ENCODE measurements at regions not wholly inside any gene's neighbourhood (a gene's known extent, or its start where the extent isn't known, plus 50 kb on each side); places are given as distances from the start of the nearest gene placed in this dataset.

GRCh38 chr3:147604136-147604535 is 195.0 kb downstream of the ZIC1 start:
- DNase-seq, result no peak

- peak; percentile 32 for DNase-seq
Measured at GRCh38 chr3:147613725-147614124, 204.6 kb downstream of the ZIC1 start.

- peak; percentile 24 for DNase-seq
Measured at GRCh38 chr3:147614210-147614609, 205.0 kb downstream of the ZIC1 start.

GRCh38 chr3:147615035-147615434 is 205.9 kb downstream of the ZIC1 start:
- DNase-seq, result no peak

GRCh38 chr3:147616998-147617619 is 207.9 kb downstream of the ZIC1 start:
- peak; percentile 71 for DNase-seq

GRCh38 chr3:147618691-147619090 is 209.5 kb downstream of the ZIC1 start:
- DNase-seq, result no peak

- no peak for DNase-seq
Measured at GRCh38 chr3:147619921-147620560, 210.9 kb downstream of the ZIC1 start.

- peak; percentile 57 for DNase-seq
Measured at GRCh38 chr3:147620906-147621305, 211.7 kb downstream of the ZIC1 start.

- DNase-seq, result no peak
Measured at GRCh38 chr3:147630921-147631415, 221.8 kb downstream of the ZIC1 start.

GRCh38 chr3:147640781-147641180 is 231.6 kb downstream of the ZIC1 start:
- DNase-seq, result no peak

- DNase-seq, result no peak
Measured at GRCh38 chr3:147645761-147646160, 236.6 kb downstream of the ZIC1 start.

- DNase-seq, result no peak
Measured at GRCh38 chr3:147649475-147649874, 240.3 kb downstream of the ZIC1 start.

- no peak for DNase-seq
Measured at GRCh38 chr3:147651107-147651778, 242.1 kb downstream of the ZIC1 start.

GRCh38 chr3:147652651-147653366 is 243.6 kb downstream of the ZIC1 start:
- peak; percentile 52 for DNase-seq

GRCh38 chr3:147653367-147653923 is 244.3 kb downstream of the ZIC1 start:
- no peak for DNase-seq

GRCh38 chr3:147654827-147655226 is 245.7 kb downstream of the ZIC1 start:
- no peak for DNase-seq

GRCh38 chr3:147655236-147655635 is 246.1 kb downstream of the ZIC1 start:
- peak; percentile 54 for DNase-seq

- no peak for DNase-seq
Measured at GRCh38 chr3:147656023-147656422, 246.9 kb downstream of the ZIC1 start.

GRCh38 chr3:147661916-147662315 is 252.8 kb downstream of the ZIC1 start:
- DNase-seq, result no peak

- no peak for DNase-seq
Measured at GRCh38 chr3:147662705-147663104, 253.5 kb downstream of the ZIC1 start.

- DNase-seq, result no peak
Measured at GRCh38 chr3:147669077-147669476, 259.9 kb downstream of the ZIC1 start.

GRCh38 chr3:147672035-147672434 is 262.9 kb downstream of the ZIC1 start:
- no peak for DNase-seq

GRCh38 chr3:147672436-147672835 is 263.3 kb downstream of the ZIC1 start:
- no peak for DNase-seq
